ENCODE measurements at regions not wholly inside any gene's neighbourhood (a gene's known extent, or its start where the extent isn't known, plus 50 kb on each side); places are given as distances from the start of the nearest gene placed in this dataset.

DNA sequence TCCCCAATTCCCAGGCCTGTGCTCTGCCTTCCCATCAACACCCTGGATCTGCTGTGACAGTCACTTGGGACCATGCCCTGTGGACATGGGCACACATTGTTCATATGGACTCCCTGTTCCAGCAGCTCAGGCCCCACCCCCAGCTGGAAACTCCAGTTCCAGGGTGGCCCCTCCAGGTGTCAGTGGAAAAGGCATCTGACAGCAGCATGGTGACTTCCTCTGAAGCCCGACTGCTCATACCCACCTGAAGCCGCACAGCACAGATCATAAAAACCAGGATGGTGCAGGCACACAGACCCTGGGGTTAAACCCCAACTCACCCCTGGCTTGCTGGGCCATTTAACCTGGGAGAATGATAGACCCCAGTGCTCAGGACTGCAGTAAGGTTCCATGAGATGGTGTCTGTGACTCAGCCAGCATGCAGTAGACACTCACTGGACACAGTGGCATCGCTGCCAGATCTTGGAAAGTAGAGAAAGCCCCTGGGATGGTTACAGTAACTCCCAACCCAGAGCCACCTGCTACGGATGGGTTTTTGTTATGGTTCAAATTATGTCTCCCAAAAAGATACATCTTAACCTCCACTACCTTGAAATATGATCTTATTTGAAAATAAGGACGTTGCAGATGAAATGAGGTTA is 72.6 kb upstream of the NANOS1 start:
- Histone ChIP-seq H4K20me1 (ENCODE audit: control insufficient read depth, extremely low read depth, insufficient read depth, low read length) (no peaks in the 10 kb centered on the region), H2AFZ (ENCODE audit: low read length) (no peak overlapping the region), H3K9ac (ENCODE audit: insufficient read depth, low read length) (no peak overlapping the region), H3K79me2 (ENCODE audit: control insufficient read depth, insufficient read depth, low read length) (no peaks in the 10 kb centered on the region), H3K4me1 (ENCODE audit: control insufficient read depth, extremely low read depth, insufficient read depth, low read length) (peaks cover 4% of the 10 kb centered on the region), H3K9me3 (ENCODE audit: control insufficient read depth, insufficient read depth, low read depth, low read length) (no peaks in the 10 kb centered on the region), H3K4me3 (replicated peaks in 1 of 4; ENCODE audit: control extremely low read depth in 1 of 4, insufficient read depth in 1 of 4, low read depth in 3 of 4, low read length in 4 of 4) (no peak overlapping the region), H3K4me2 (ENCODE audit: extremely low read depth, insufficient read depth, low read length) (no peak overlapping the region), H3K27ac (ENCODE audit: insufficient read depth, low read length) (no peak overlapping the region), H3K36me3 (ENCODE audit: control insufficient read depth, insufficient read depth, low read length) (no peaks in the 10 kb centered on the region), H3K27me3 (ENCODE audit: control insufficient read depth, insufficient read depth, low read length) (peaks cover 3% of the 10 kb centered on the region)
- TF ChIP-seq, protein P1, sequence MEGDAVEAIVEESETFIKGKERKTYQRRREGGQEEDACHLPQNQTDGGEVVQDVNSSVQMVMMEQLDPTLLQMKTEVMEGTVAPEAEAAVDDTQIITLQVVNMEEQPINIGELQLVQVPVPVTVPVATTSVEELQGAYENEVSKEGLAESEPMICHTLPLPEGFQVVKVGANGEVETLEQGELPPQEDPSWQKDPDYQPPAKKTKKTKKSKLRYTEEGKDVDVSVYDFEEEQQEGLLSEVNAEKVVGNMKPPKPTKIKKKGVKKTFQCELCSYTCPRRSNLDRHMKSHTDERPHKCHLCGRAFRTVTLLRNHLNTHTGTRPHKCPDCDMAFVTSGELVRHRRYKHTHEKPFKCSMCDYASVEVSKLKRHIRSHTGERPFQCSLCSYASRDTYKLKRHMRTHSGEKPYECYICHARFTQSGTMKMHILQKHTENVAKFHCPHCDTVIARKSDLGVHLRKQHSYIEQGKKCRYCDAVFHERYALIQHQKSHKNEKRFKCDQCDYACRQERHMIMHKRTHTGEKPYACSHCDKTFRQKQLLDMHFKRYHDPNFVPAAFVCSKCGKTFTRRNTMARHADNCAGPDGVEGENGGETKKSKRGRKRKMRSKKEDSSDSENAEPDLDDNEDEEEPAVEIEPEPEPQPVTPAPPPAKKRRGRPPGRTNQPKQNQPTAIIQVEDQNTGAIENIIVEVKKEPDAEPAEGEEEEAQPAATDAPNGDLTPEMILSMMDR (conservative IDR thresholded peaks at IDR 0.05 in 1 of 2, IDR thresholded peaks at IDR 0.05 in 1 of 2; ENCODE audit: low read depth in 1 of 2, low read length in 2 of 2), result no peak
- TF ChIP-seq EZH2 (IDR thresholded peaks at IDR 0.05; ENCODE audit: low read length, missing control alignments), result no peak
- DNase-seq (ENCODE audit: low read depth in 2 of 2), result no peak

DNA sequence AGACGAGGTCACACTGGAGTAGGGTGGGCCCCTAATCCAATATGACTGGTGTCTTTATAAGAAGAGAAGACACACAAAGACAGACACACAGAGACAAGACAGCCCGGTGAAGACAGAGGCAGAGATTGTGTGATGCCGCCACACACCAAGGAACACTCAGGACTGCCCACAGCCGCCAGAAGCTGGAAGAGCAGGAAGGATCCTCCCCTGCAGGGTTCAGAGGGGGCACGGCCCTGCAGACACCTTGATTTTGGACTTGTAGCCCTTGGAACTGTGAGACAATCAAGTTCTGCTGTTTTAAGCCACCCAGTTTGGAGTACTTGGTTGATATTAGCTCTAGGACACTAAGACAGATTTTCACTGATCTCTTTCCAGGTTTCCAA is 72.1 kb upstream of the NANOS1 start:
- no peak for TF ChIP-seq EZH2 (IDR thresholded peaks at IDR 0.05; ENCODE audit: low read length, missing control alignments)
- TF ChIP-seq, protein P1 (conservative IDR thresholded peaks at IDR 0.05 in 1 of 2, IDR thresholded peaks at IDR 0.05 in 1 of 2; ENCODE audit: low read depth in 1 of 2, low read length in 2 of 2), result no peak
- Histone ChIP-seq H3K9ac (ENCODE audit: insufficient read depth, low read length) (no peak overlapping the region), H3K4me1 (ENCODE audit: control insufficient read depth, extremely low read depth, insufficient read depth, low read length) (peaks cover 4% of the 10 kb centered on the region), H3K4me3 (replicated peaks in 1 of 4; ENCODE audit: control extremely low read depth in 1 of 4, insufficient read depth in 1 of 4, low read depth in 3 of 4, low read length in 4 of 4) (no peak overlapping the region), H3K9me3 (ENCODE audit: control insufficient read depth, insufficient read depth, low read depth, low read length) (no peaks in the 10 kb centered on the region), H3K79me2 (ENCODE audit: control insufficient read depth, insufficient read depth, low read length) (no peaks in the 10 kb centered on the region), H3K27me3 (ENCODE audit: control insufficient read depth, insufficient read depth, low read length) (peaks cover 3% of the 10 kb centered on the region), H3K36me3 (ENCODE audit: control insufficient read depth, insufficient read depth, low read length) (no peaks in the 10 kb centered on the region), H4K20me1 (ENCODE audit: control insufficient read depth, extremely low read depth, insufficient read depth, low read length) (no peaks in the 10 kb centered on the region), H2AFZ (ENCODE audit: low read length) (no peak overlapping the region), H3K27ac (ENCODE audit: insufficient read depth, low read length) (no peak overlapping the region), H3K4me2 (ENCODE audit: extremely low read depth, insufficient read depth, low read length) (no peak overlapping the region)
- DNase-seq (ENCODE audit: low read depth in 2 of 2), result no peak

DNA sequence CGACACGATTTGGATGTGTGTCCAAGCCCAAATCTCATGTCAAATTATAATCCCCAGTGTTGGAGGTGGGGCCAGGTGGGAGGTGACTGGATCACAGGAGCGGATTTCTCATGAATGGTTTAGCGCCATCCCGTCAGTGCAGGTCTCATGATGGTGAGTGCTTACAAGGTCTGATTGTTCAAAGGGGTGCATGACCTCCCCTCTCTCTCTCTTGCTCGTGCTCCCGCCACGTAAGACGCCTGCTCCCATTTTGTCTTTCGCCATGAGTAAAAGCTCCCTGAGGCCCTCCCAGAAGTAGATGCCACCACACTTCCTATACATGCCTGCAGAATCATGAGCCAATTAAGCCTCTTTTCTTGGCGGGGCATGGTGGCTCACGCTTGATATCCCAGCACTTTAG is 71.5 kb upstream of the NANOS1 start:
- H3K27ac ChIP-seq (ENCODE audit: insufficient read depth, low read length), result no peak overlapping the region
- no peak overlapping the region for H3K9ac ChIP-seq (ENCODE audit: insufficient read depth, low read length)
- no peak overlapping the region for H2AFZ ChIP-seq (ENCODE audit: low read length)
- H3K27me3 ChIP-seq (ENCODE audit: control insufficient read depth, insufficient read depth, low read length), result peaks cover 3% of the 10 kb centered on the region
- TF ChIP-seq, protein P1 (conservative IDR thresholded peaks at IDR 0.05 in 1 of 2, IDR thresholded peaks at IDR 0.05 in 1 of 2; ENCODE audit: low read depth in 1 of 2, low read length in 2 of 2), result no peak
- TF ChIP-seq EZH2 (IDR thresholded peaks at IDR 0.05; ENCODE audit: low read length, missing control alignments), result no peak
- peaks cover 4% of the 10 kb centered on the region for H3K4me1 ChIP-seq (ENCODE audit: control insufficient read depth, extremely low read depth, insufficient read depth, low read length)
- no peaks in the 10 kb centered on the region for H3K79me2 ChIP-seq (ENCODE audit: control insufficient read depth, insufficient read depth, low read length)
- H4K20me1 ChIP-seq (ENCODE audit: control insufficient read depth, extremely low read depth, insufficient read depth, low read length), result no peaks in the 10 kb centered on the region
- no peaks in the 10 kb centered on the region for H3K36me3 ChIP-seq (ENCODE audit: control insufficient read depth, insufficient read depth, low read length)
- H3K9me3 ChIP-seq (ENCODE audit: control insufficient read depth, insufficient read depth, low read depth, low read length), result no peaks in the 10 kb centered on the region
- DNase-seq (ENCODE audit: low read depth in 2 of 2), result no peak
- H3K4me3 ChIP-seq (replicated peaks in 1 of 4; ENCODE audit: control extremely low read depth in 1 of 4, insufficient read depth in 1 of 4, low read depth in 3 of 4, low read length in 4 of 4), result no peak overlapping the region
- H3K4me2 ChIP-seq (ENCODE audit: extremely low read depth, insufficient read depth, low read length), result no peak overlapping the region

All from fibroblast of lung (primary cell).